ENCODE measurements at regions not wholly inside any gene's neighbourhood (a gene's known extent, or its start where the extent isn't known, plus 50 kb on each side); places are given as distances from the start of the nearest gene placed in this dataset.

GRCh38 chr1:81470275-81470674 lies 330.5 kb upstream of the ADGRL2 start:
- H3K4me1 ChIP-seq (ENCODE audit: control insufficient read depth, insufficient read depth, low read length), result peaks cover 7% of the 10 kb centered on the region
- no peaks in the 10 kb centered on the region for H3K27me3 ChIP-seq (ENCODE audit: control insufficient read depth, insufficient read depth, low read length)
- H3K9me3 ChIP-seq (ENCODE audit: control insufficient read depth, insufficient read depth, low read length), result no peaks in the 10 kb centered on the region
- H3K4me3 ChIP-seq (ENCODE audit: low read depth, low read length), result no peak overlapping the region
- H3K36me3 ChIP-seq (ENCODE audit: control insufficient read depth, insufficient read depth, low read length), result no peaks in the 10 kb centered on the region
- H3K9ac ChIP-seq (ENCODE audit: low read depth, low read length), result no peak overlapping the region

GRCh38 chr1:81467383-81467782 lies 333.4 kb upstream of the ADGRL2 start:
- Histone ChIP-seq H3K9ac (ENCODE audit: low read depth, low read length) (no peak overlapping the region), H3K9me3 (ENCODE audit: control insufficient read depth, insufficient read depth, low read length) (no peaks in the 10 kb centered on the region), H3K36me3 (ENCODE audit: control insufficient read depth, insufficient read depth, low read length) (no peaks in the 10 kb centered on the region), H3K4me3 (ENCODE audit: low read depth, low read length) (no peak overlapping the region), H3K27me3 (ENCODE audit: control insufficient read depth, insufficient read depth, low read length) (no peaks in the 10 kb centered on the region), H3K4me1 (ENCODE audit: control insufficient read depth, insufficient read depth, low read length) (peaks cover 18% of the 10 kb centered on the region)

GRCh38 chr1:81466961-81467360 lies 333.8 kb upstream of the ADGRL2 start:
- no peak overlapping the region for H3K9ac ChIP-seq (ENCODE audit: low read depth, low read length)
- H3K27me3 ChIP-seq (ENCODE audit: control insufficient read depth, insufficient read depth, low read length), result no peaks in the 10 kb centered on the region
- H3K4me3 ChIP-seq (ENCODE audit: low read depth, low read length), result no peak overlapping the region
- H3K36me3 ChIP-seq (ENCODE audit: control insufficient read depth, insufficient read depth, low read length), result no peaks in the 10 kb centered on the region
- H3K9me3 ChIP-seq (ENCODE audit: control insufficient read depth, insufficient read depth, low read length), result no peaks in the 10 kb centered on the region
- peaks cover 18% of the 10 kb centered on the region for H3K4me1 ChIP-seq (ENCODE audit: control insufficient read depth, insufficient read depth, low read length)

GRCh38 chr1:81463936-81464837 lies 336.5 kb upstream of the ADGRL2 start:
- Histone ChIP-seq H3K36me3 (ENCODE audit: control insufficient read depth, insufficient read depth, low read length) (no peaks in the 10 kb centered on the region), H3K9me3 (ENCODE audit: control insufficient read depth, insufficient read depth, low read length) (no peaks in the 10 kb centered on the region), H3K27me3 (ENCODE audit: control insufficient read depth, insufficient read depth, low read length) (no peaks in the 10 kb centered on the region), H3K4me3 (ENCODE audit: low read depth, low read length) (no peak overlapping the region), H3K9ac (ENCODE audit: low read depth, low read length) (no peak overlapping the region), H3K4me1 (ENCODE audit: control insufficient read depth, insufficient read depth, low read length) (peaks cover 18% of the 10 kb centered on the region)

- H3K27me3 ChIP-seq (ENCODE audit: control insufficient read depth, insufficient read depth, low read length), result no peaks in the 10 kb centered on the region
- H3K9ac ChIP-seq (ENCODE audit: low read depth, low read length), result no peak overlapping the region
- no peaks in the 10 kb centered on the region for H3K9me3 ChIP-seq (ENCODE audit: control insufficient read depth, insufficient read depth, low read length)
- H3K4me1 ChIP-seq (ENCODE audit: control insufficient read depth, insufficient read depth, low read length), result peaks cover 8% of the 10 kb centered on the region
- no peaks in the 10 kb centered on the region for H3K36me3 ChIP-seq (ENCODE audit: control insufficient read depth, insufficient read depth, low read length)
- no peak overlapping the region for H3K4me3 ChIP-seq (ENCODE audit: low read depth, low read length)
These were observed 341.7 kb upstream of the ADGRL2 start for GRCh38 chr1:81459043-81459442.

GRCh38 chr1:81458186-81458585 lies 342.5 kb upstream of the ADGRL2 start:
- Histone ChIP-seq H3K4me1 (ENCODE audit: control insufficient read depth, insufficient read depth, low read length) (peaks cover 12% of the 10 kb centered on the region), H3K4me3 (ENCODE audit: low read depth, low read length) (no peak overlapping the region), H3K9me3 (ENCODE audit: control insufficient read depth, insufficient read depth, low read length) (no peaks in the 10 kb centered on the region), H3K9ac (ENCODE audit: low read depth, low read length) (peak overlapping the region; percentile 32), H3K36me3 (ENCODE audit: control insufficient read depth, insufficient read depth, low read length) (no peaks in the 10 kb centered on the region), H3K27me3 (ENCODE audit: control insufficient read depth, insufficient read depth, low read length) (no peaks in the 10 kb centered on the region)

GRCh38 chr1:81455481-81455880 lies 345.3 kb upstream of the ADGRL2 start:
- Histone ChIP-seq H3K27me3 (ENCODE audit: control insufficient read depth, insufficient read depth, low read length) (no peaks in the 10 kb centered on the region), H3K36me3 (ENCODE audit: control insufficient read depth, insufficient read depth, low read length) (no peaks in the 10 kb centered on the region), H3K9me3 (ENCODE audit: control insufficient read depth, insufficient read depth, low read length) (no peaks in the 10 kb centered on the region), H3K4me3 (ENCODE audit: low read depth, low read length) (no peak overlapping the region), H3K4me1 (ENCODE audit: control insufficient read depth, insufficient read depth, low read length) (peaks cover 14% of the 10 kb centered on the region), H3K9ac (ENCODE audit: low read depth, low read length) (no peak overlapping the region)

- Histone ChIP-seq H3K9ac (ENCODE audit: low read depth, low read length) (no peak overlapping the region), H3K9me3 (ENCODE audit: control insufficient read depth, insufficient read depth, low read length) (no peaks in the 10 kb centered on the region), H3K4me3 (ENCODE audit: low read depth, low read length) (no peak overlapping the region), H3K4me1 (ENCODE audit: control insufficient read depth, insufficient read depth, low read length) (peaks cover 14% of the 10 kb centered on the region), H3K36me3 (ENCODE audit: control insufficient read depth, insufficient read depth, low read length) (no peaks in the 10 kb centered on the region), H3K27me3 (ENCODE audit: control insufficient read depth, insufficient read depth, low read length) (no peaks in the 10 kb centered on the region)
These were observed 346.8 kb upstream of the ADGRL2 start for GRCh38 chr1:81453971-81454370.

- H3K4me1 ChIP-seq (ENCODE audit: control insufficient read depth, insufficient read depth, low read length), result peaks cover 14% of the 10 kb centered on the region
- no peak overlapping the region for H3K4me3 ChIP-seq (ENCODE audit: low read depth, low read length)
- no peaks in the 10 kb centered on the region for H3K36me3 ChIP-seq (ENCODE audit: control insufficient read depth, insufficient read depth, low read length)
- H3K9me3 ChIP-seq (ENCODE audit: control insufficient read depth, insufficient read depth, low read length), result no peaks in the 10 kb centered on the region
- no peak overlapping the region for H3K9ac ChIP-seq (ENCODE audit: low read depth, low read length)
- H3K27me3 ChIP-seq (ENCODE audit: control insufficient read depth, insufficient read depth, low read length), result no peaks in the 10 kb centered on the region
These were observed 347.4 kb upstream of the ADGRL2 start for GRCh38 chr1:81453367-81453703.

- Histone ChIP-seq H3K4me3 (ENCODE audit: low read depth, low read length) (no peak overlapping the region), H3K4me1 (ENCODE audit: control insufficient read depth, insufficient read depth, low read length) (peaks cover 14% of the 10 kb centered on the region), H3K9me3 (ENCODE audit: control insufficient read depth, insufficient read depth, low read length) (no peaks in the 10 kb centered on the region), H3K36me3 (ENCODE audit: control insufficient read depth, insufficient read depth, low read length) (no peaks in the 10 kb centered on the region), H3K27me3 (ENCODE audit: control insufficient read depth, insufficient read depth, low read length) (no peaks in the 10 kb centered on the region), H3K9ac (ENCODE audit: low read depth, low read length) (no peak overlapping the region)
These were observed 347.9 kb upstream of the ADGRL2 start for GRCh38 chr1:81452693-81453366.

- H3K27me3 ChIP-seq (ENCODE audit: control insufficient read depth, insufficient read depth, low read length), result no peaks in the 10 kb centered on the region
- H3K9ac ChIP-seq (ENCODE audit: low read depth, low read length), result no peak overlapping the region
- no peaks in the 10 kb centered on the region for H3K9me3 ChIP-seq (ENCODE audit: control insufficient read depth, insufficient read depth, low read length)
- peaks cover 14% of the 10 kb centered on the region for H3K4me1 ChIP-seq (ENCODE audit: control insufficient read depth, insufficient read depth, low read length)
- no peaks in the 10 kb centered on the region for H3K36me3 ChIP-seq (ENCODE audit: control insufficient read depth, insufficient read depth, low read length)
- H3K4me3 ChIP-seq (ENCODE audit: low read depth, low read length), result no peak overlapping the region
These were observed 350.9 kb upstream of the ADGRL2 start for GRCh38 chr1:81449786-81450185.

All from iPS-15b (cell line).